GM18508 (cell line): ENCODE measurements at regions not wholly inside any gene's neighbourhood (a gene's known extent, or its start where the extent isn't known, plus 50 kb on each side); places are given as distances from the start of the nearest gene placed in this dataset.
"Not testable (repeated sequence)": the region's sequence is repeated elsewhere in the genome, so short reads cannot be mapped to it uniquely, and the experiment has no call there.

Experiments
- ATAC-seq: cut with Tn5 transposase; IDR thresholded peaks from one replicate; pipeline ENCODE4 v1.9.1; 2021; ENCODE audit warnings: moderate number of reproducible peaks; ENCODE audit not compliant: insufficient read depth, unreplicated experiment

DNA sequence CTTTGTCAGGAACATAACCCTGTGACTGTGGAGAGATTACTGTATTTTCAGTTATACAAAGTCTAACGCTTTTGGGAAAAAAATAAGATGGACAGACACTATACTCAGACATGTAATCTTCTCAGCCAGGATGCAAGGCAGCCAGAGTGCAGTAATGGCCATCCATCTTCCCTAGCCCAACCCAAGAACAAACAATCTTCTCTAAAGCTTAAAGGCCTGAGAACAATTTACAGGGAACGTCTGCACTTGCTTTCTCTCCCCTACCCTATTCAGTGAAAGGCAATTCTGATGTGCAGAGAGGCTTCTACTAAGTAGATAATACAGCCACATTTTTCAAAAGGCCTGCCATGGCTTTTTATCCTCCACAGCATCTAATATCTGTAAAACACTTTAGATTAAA lies 471.3 kb downstream of the FGF13 start:
- no peak for ATAC-seq

- no peak for ATAC-seq
These were observed 457.5 kb downstream of the FGF13 start for GRCh38 chrX:138254001-138254400.

GRCh38 chrX:138255373-138255772 lies 456.1 kb downstream of the FGF13 start:
- ATAC-seq = no peak

DNA sequence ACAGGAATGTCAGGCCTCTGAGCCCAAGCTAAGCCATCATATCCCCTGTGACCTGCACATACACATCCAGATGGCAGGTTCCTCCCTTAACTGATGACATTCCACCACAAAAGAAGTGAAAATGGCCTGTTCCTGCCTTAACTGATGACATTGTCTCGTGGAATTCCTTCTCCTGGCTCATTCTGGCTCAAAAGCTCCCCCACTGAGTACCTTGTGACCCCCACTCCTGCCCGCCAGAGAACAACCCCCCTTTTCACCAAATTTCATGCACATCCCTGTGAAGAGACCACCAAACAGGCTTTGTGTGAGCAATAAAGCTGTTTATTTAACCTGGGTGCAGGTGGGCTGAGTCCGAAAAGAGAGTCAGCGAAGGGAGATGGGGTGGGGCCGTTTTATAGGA lies 447.4 kb downstream of the FGF13 start:
- not testable (repeated sequence) for ATAC-seq

- ATAC-seq = no peak
These were observed 440.6 kb downstream of the FGF13 start for GRCh38 chrX:138270931-138271330.

GRCh38 chrX:138282598-138283150 lies 428.8 kb downstream of the FGF13 start:
- ATAC-seq = not testable (repeated sequence)

GRCh38 chrX:138287205-138287877 lies 424.2 kb downstream of the FGF13 start:
- ATAC-seq = no peak

- no peak for ATAC-seq
These were observed 416.6 kb downstream of the FGF13 start for GRCh38 chrX:138294951-138295350.

GRCh38 chrX:138298268-138298667 lies 413.2 kb downstream of the FGF13 start:
- ATAC-seq = no peak

- no peak for ATAC-seq
These were observed 365.7 kb downstream of the FGF13 start for GRCh38 chrX:138345801-138346200.

DNA sequence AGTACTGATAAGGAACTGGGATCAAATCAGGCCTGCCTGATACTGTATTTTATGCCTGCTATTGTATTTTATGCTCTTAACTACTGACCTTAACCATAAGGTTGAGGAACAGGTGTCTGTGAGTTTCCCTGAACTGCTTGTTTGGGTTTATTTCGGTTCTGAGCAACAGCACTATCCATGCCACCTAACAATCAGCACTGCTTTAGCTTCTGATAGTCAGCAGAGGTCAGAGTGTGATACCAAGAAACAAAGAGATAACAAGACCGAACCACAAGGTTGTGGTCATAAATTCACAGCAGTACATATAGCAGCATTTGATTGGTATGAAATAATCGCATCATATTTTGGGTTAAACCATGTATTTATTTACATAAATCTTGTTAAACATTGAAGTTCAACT lies 362.2 kb downstream of the FGF13 start:
- ATAC-seq = no peak

DNA sequence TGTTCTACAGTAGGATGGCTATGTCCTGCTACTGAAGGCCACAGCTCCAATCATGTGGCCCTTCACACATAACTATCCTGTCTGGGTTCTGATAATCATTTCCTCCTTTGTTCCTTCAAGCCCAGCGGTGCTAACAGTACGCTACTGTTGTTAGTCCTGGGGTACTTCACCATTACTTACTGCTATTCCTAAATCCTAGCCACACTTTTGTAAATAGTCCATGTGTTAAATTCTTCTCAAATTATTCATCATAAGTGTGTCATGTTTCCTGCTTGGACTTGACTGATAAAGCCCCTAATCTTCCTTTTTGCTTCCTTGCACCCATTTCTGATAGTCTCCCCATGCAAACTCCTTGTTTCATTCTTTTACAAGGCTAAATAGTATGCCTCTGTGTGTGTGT lies 332.6 kb downstream of the FGF13 start:
- ATAC-seq = no peak

DNA sequence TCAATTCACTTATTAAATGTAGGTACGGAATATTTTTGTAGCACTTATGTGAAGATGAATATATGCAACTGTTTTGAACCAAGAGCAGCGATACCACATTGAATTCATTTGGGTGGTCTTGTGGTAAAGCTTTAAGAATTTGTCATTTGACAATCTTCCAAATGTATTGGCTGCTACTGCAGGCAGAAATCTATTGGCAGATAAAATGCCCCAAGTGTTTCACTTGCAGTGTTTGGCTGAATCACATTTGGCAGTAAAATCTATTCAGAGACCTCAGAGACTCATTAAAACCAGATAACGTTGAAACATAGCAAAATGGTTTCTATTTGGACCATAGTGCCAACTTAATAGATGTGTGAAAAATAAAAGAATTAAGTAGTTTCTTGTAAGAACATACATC lies 303.4 kb downstream of the FGF13 start:
- no peak for ATAC-seq

DNA sequence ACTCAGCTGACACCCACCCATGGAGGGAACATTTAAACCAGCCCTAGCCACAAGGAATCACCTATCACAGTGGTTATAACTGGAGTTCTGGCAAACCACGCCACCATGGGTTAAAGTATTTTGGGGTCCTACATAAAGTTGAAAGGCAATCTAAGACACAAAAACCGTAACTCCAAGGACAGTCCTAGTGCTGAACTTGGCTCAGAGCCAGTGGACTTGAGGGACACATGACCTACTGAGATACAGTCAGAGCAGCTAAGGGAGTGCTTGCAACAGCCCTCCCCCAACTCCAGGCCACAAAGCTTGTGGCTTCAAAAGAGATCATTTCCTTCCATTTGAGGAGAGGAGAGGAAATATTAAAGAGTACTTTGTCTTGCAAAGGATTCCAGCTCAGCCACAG lies 300.5 kb downstream of the FGF13 start:
- ATAC-seq = no peak
